Fibroblast of the aortic adventitia (primary cell): ENCODE measurements at regions not wholly inside any gene's neighbourhood (a gene's known extent, or its start where the extent isn't known, plus 50 kb on each side); places are given as distances from the start of the nearest gene placed in this dataset.
"Not testable (repeated sequence)": the region's sequence is repeated elsewhere in the genome, so short reads cannot be mapped to it uniquely, and the experiment has no call there.

Experiments used
- DNase-seq: peaks from one replicate; pipeline ENCODE4 v3.0.0-alpha.2; 2010; ENCODE audit warnings: low read depth
- H3K4me3 ChIP-seq: 2 replicates; pipeline ENCODE4 v1.5.1; 2011; ENCODE audit warnings: low read depth, mild to moderate bottlenecking, control low read depth, low read length, moderate library complexity
- CTCF ChIP-seq: IDR thresholded peaks from 2 replicates; pipeline ENCODE4 v1.5.1; 2011; ENCODE audit warnings: mild to moderate bottlenecking, low read length, control low read depth, inconsistent platforms; ENCODE audit not compliant: insufficient read depth

GRCh38 chr5:82513738-82514137, 235.6 kb upstream of the RPS23 start:
- H3K4me3 ChIP-seq: no peak overlapping the region
- TF ChIP-seq CTCF: no peak
- DNase-seq: no peak

GRCh38 chr5:82512025-82512424, 233.9 kb upstream of the RPS23 start:
- H3K4me3 ChIP-seq: no peak overlapping the region
- no peak for TF ChIP-seq CTCF
- DNase-seq: no peak

GRCh38 chr5:82511134-82511533, 233.0 kb upstream of the RPS23 start:
- TF ChIP-seq CTCF: no peak
- no peak overlapping the region for H3K4me3 ChIP-seq
- no peak for DNase-seq

- no peak for DNase-seq
- H3K4me3 ChIP-seq: no peak overlapping the region
- TF ChIP-seq CTCF: no peak
Measured at GRCh38 chr5:82509762-82510161, 231.6 kb upstream of the RPS23 start.

- DNase-seq: not testable (repeated sequence)
Measured at GRCh38 chr5:82506390-82506789, 228.2 kb upstream of the RPS23 start.

GRCh38 chr5:82499725-82500244, 221.6 kb upstream of the RPS23 start:
- no peak for DNase-seq
- H3K4me3 ChIP-seq: no peak overlapping the region
- no peak for TF ChIP-seq CTCF

More at GRCh38 chr5:82506390-82506789, 228.2 kb upstream of the RPS23 start:
- not testable (repeated sequence) for H3K4me3 ChIP-seq

- no peak overlapping the region for H3K4me3 ChIP-seq
- TF ChIP-seq CTCF: no peak
- DNase-seq: no peak
Measured at GRCh38 chr5:82497242-82497641, 219.1 kb upstream of the RPS23 start.
